ENCODE measurements at regions not wholly inside any gene's neighbourhood (a gene's known extent, or its start where the extent isn't known, plus 50 kb on each side); places are given as distances from the start of the nearest gene placed in this dataset.
A peak's percentile ranks its signal among the peaks of the same experiment; 100 is the strongest.

- DNase-seq: peak; percentile 97
These were observed 52.8 kb downstream of the FAM43A start for GRCh38 chr3:194738254-194739093.

GRCh38 chr3:194739498-194740284, 54.0 kb downstream of the FAM43A start:
- no peak for DNase-seq

- DNase-seq: no peak
These were observed 55.3 kb downstream of the FAM43A start for GRCh38 chr3:194740859-194741491.

- DNase-seq: no peak
These were observed 56.2 kb downstream of the FAM43A start for GRCh38 chr3:194741916-194742315.

- DNase-seq: no peak
These were observed 59.1 kb downstream of the FAM43A start for GRCh38 chr3:194744826-194745225.

- no peak for DNase-seq
These were observed 59.9 kb downstream of the FAM43A start for GRCh38 chr3:194745422-194746184.

GRCh38 chr3:194748225-194748624, 62.5 kb downstream of the FAM43A start:
- DNase-seq: no peak

- DNase-seq: no peak
These were observed 64.2 kb downstream of the FAM43A start for GRCh38 chr3:194749631-194750490.

GRCh38 chr3:194750491-194750828, 64.8 kb downstream of the FAM43A start:
- no peak for DNase-seq

GRCh38 chr3:194755671-194756459, 70.2 kb downstream of the FAM43A start:
- no peak for DNase-seq

GRCh38 chr3:194756460-194756779, 70.7 kb downstream of the FAM43A start:
- no peak for DNase-seq

- no peak for DNase-seq
These were observed 71.2 kb downstream of the FAM43A start for GRCh38 chr3:194756791-194757325.

GRCh38 chr3:194757647-194758061, 72.0 kb downstream of the FAM43A start:
- peak; percentile 36 for DNase-seq

GRCh38 chr3:194758716-194759115, 73.0 kb downstream of the FAM43A start:
- no peak for DNase-seq

GRCh38 chr3:194760494-194761137, 74.9 kb downstream of the FAM43A start:
- no peak for DNase-seq

GRCh38 chr3:194761384-194761783, 75.7 kb downstream of the FAM43A start:
- no peak for DNase-seq

GRCh38 chr3:194766845-194767244, 81.2 kb downstream of the FAM43A start:
- no peak for DNase-seq

- DNase-seq: no peak
These were observed 81.9 kb downstream of the FAM43A start for GRCh38 chr3:194767446-194768207.

GRCh38 chr3:194768586-194768985, 82.9 kb downstream of the FAM43A start:
- no peak for DNase-seq

Measured in NCI-H446 treated with DMSO at 0.1 percent for 48 hours (cell line).